Kidney (tissue), 13 donors: ENCODE measurements at regions not wholly inside any gene's neighbourhood (a gene's known extent, or its start where the extent isn't known, plus 50 kb on each side); places are given as distances from the start of the nearest gene placed in this dataset.

ENCODE experiments used
- DNase-seq, 5 donors: peaks; one replicate each; pipeline ENCODE4 v3.0.0-alpha.2; 2013 to 2020
- FAIRE-seq: peaks from 2 replicates; lab custom pipeline; 2012; peaks lifted over from hg19 to GRCh38; lab: Jason Lieb, UNC
- H3K27ac ChIP-seq, 2 donors: one replicate each; pipeline ENCODE4 v1.7.0; 2013; ENCODE audit warnings: low read depth in 2 of 2, low read length in 2 of 2, inconsistent platforms in 1 of 2
- H3K27me3 ChIP-seq: one replicate; pipeline ENCODE4 v1.7.1; 2013; ENCODE audit warnings: low read length, inconsistent platforms; ENCODE audit not compliant: control insufficient read depth, insufficient read depth
- H3K36me3 ChIP-seq, 3 donors: one replicate each; pipeline versions ENCODE4 v1.7.0 to v1.7.1; 2013; ENCODE audit warnings: low read length in 3 of 3, control low read depth in 1 of 3, inconsistent platforms in 1 of 3; ENCODE audit not compliant: insufficient read depth in 3 of 3, control insufficient read depth in 2 of 3
- H3K4me1 ChIP-seq, 3 donors: one replicate each; pipeline versions ENCODE4 v1.7.0 to v1.7.1; 2013; ENCODE audit warnings: low read length in 3 of 3, inconsistent platforms in 1 of 3, low read depth in 1 of 3; ENCODE audit not compliant: control insufficient read depth in 2 of 3, insufficient read depth in 2 of 3
- H3K4me3 ChIP-seq, 3 donors: one replicate each; pipeline versions ENCODE4 v1.7.0 to v1.8.1; 2013; ENCODE audit warnings: low read length in 3 of 3, control low read depth in 1 of 3, inconsistent platforms in 1 of 3
- H3K9ac ChIP-seq, 3 donors: one replicate each; pipeline versions ENCODE4 v1.7.0 to v1.7.1; 2013; ENCODE audit warnings: low read length in 3 of 3, control low read depth in 1 of 3, inconsistent platforms in 1 of 3
- H3K9me3 ChIP-seq, 3 donors: one replicate each; pipeline versions ENCODE4 v1.7.0 to v1.7.1; 2013; ENCODE audit warnings: low read length in 3 of 3, control low read depth in 1 of 3, inconsistent platforms in 1 of 3; ENCODE audit not compliant: control insufficient read depth in 2 of 3, insufficient read depth in 1 of 3
- intact Hi-C: fragments of 100-400 bp; cut with DNase I; formaldehyde crosslinking; loops from one replicate; pipeline ENCODE4 v1.11.1; 2022
- TF ChIP-seq, protein P1 (sequence below): IDR thresholded peaks from 3 replicates; pipeline ENCODE4 v1.5.1; 2012; ENCODE audit warnings: mild to moderate bottlenecking, moderate library complexity, borderline replicate concordance; ENCODE audit not compliant: insufficient read depth; ENCODE audit errors: extremely low read depth
- donor health status: control.
- donor health status: control.
- donor health status: control.
- donor health status: control.
- donor health status: control.
- donor health status: DM: yes; HTN: yes; CAD: no.
- donor health status: Normal renal cell carcinoma (clear cell type).

DNA sequence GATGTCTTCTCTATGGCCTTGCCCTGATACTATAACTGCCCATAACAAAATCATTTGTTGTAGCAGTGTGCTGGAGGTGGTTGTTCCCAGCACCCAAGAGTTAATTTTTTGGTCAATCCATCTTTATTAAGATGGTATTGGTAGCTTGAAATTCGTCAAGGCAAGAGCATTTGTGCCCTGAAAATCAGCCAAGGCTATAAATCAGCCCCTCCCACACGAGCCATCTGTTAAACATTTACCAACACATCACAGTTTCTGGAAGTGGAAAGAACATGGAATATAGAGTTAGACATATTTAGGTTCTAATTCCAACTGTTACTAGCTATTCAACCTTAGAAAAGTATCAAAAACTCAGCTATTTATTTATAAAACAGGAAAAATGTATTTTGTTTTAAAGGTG, 888.4 kb upstream of the GJE1 start:
- FAIRE-seq: no peak
- intact Hi-C loops: no loop called here
- no peaks in the 10 kb centered on the region for H3K9me3 ChIP-seq
- no peak overlapping the region for H3K9ac ChIP-seq
- peak in 1 of 5 donors; percentile 14 for DNase-seq
- no peaks in the 10 kb centered on the region for H3K4me1 ChIP-seq
- H3K27ac ChIP-seq: no peak overlapping the region
- H3K27me3 ChIP-seq: no peaks in the 10 kb centered on the region
- TF ChIP-seq, protein P1, sequence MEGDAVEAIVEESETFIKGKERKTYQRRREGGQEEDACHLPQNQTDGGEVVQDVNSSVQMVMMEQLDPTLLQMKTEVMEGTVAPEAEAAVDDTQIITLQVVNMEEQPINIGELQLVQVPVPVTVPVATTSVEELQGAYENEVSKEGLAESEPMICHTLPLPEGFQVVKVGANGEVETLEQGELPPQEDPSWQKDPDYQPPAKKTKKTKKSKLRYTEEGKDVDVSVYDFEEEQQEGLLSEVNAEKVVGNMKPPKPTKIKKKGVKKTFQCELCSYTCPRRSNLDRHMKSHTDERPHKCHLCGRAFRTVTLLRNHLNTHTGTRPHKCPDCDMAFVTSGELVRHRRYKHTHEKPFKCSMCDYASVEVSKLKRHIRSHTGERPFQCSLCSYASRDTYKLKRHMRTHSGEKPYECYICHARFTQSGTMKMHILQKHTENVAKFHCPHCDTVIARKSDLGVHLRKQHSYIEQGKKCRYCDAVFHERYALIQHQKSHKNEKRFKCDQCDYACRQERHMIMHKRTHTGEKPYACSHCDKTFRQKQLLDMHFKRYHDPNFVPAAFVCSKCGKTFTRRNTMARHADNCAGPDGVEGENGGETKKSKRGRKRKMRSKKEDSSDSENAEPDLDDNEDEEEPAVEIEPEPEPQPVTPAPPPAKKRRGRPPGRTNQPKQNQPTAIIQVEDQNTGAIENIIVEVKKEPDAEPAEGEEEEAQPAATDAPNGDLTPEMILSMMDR: no peak
- H3K36me3 ChIP-seq: no peaks in the 10 kb centered on the region
- no peak overlapping the region for H3K4me3 ChIP-seq

GRCh38 chr6:141242957-141243356, 889.8 kb upstream of the GJE1 start:
- TF ChIP-seq, protein P1: no peak
- no peaks in the 10 kb centered on the region for H3K27me3 ChIP-seq
- intact Hi-C loops: no loop called here
- H3K4me1 ChIP-seq: no peaks in the 10 kb centered on the region
- no peak overlapping the region for H3K27ac ChIP-seq
- H3K4me3 ChIP-seq: no peak overlapping the region
- DNase-seq: no peak
- peak; percentile 71 for FAIRE-seq
- H3K9me3 ChIP-seq: no peaks in the 10 kb centered on the region
- no peaks in the 10 kb centered on the region for H3K36me3 ChIP-seq
- no peak overlapping the region for H3K9ac ChIP-seq

- intact Hi-C loops: no loop called here
- no peaks in the 10 kb centered on the region for H3K9me3 ChIP-seq
- no peak overlapping the region for H3K9ac ChIP-seq
- TF ChIP-seq, protein P1: no peak
- H3K27ac ChIP-seq: no peak overlapping the region
- H3K4me3 ChIP-seq: no peak overlapping the region
- H3K4me1 ChIP-seq: no peaks in the 10 kb centered on the region
- no peak for FAIRE-seq
- DNase-seq: no peak
- H3K36me3 ChIP-seq: no peaks in the 10 kb centered on the region
- H3K27me3 ChIP-seq: no peaks in the 10 kb centered on the region
Measured at GRCh38 chr6:141229296-141229695, 903.4 kb upstream of the GJE1 start.

GRCh38 chr6:141218583-141218982, 914.1 kb upstream of the GJE1 start:
- Histone ChIP-seq H3K9ac (no peak overlapping the region), H3K4me3 (no peak overlapping the region), H3K36me3 (no peaks in the 10 kb centered on the region), H3K9me3 (no peaks in the 10 kb centered on the region), H3K27me3 (no peaks in the 10 kb centered on the region), H3K27ac (no peak overlapping the region), H3K4me1 (no peaks in the 10 kb centered on the region)
- FAIRE-seq: no peak
- TF ChIP-seq, protein P1: no peak
- intact Hi-C loops: no loop called here
- no peak for DNase-seq
